ENCODE measurements at regions not wholly inside any gene's neighbourhood (a gene's known extent, or its start where the extent isn't known, plus 50 kb on each side); places are given as distances from the start of the nearest gene placed in this dataset.

- peaks cover 9% of the 10 kb centered on the region for H3K4me1 ChIP-seq (ENCODE audit: control insufficient read depth, insufficient read depth, low read length)
- H3K79me1 ChIP-seq (ENCODE audit: low read depth in 1 of 2, low read length in 2 of 2) = no peaks in the 10 kb centered on the region
- no peaks in the 10 kb centered on the region for H3K27me3 ChIP-seq (ENCODE audit: control insufficient read depth, insufficient read depth, low read length)
- intact Hi-C loops (cut with micrococcal nuclease) = loop anchor here (5.0 to 10.0 kb wide), 3 partner anchors 146 to 1234 kb away; no protein-coding TSS in a partner anchor
- no peak overlapping the region for H3K4me3 ChIP-seq (ENCODE audit: insufficient read depth, low read depth, low read length)
- H3K56ac ChIP-seq (ENCODE audit: extremely low read depth, insufficient read depth, low read length) = no peak overlapping the region; the same call in 1 of the 2 replicates
- H4K5ac ChIP-seq (ENCODE audit: low read depth, low read length) = peak overlapping the region; percentile 26; the same call in 1 of the 2 replicates
- H2AK5ac ChIP-seq (ENCODE audit: low read depth, low read length) = peak overlapping the region; percentile 56
- H2BK5ac ChIP-seq (ENCODE audit: low read depth, low read length, poor library complexity, severe bottlenecking) = peak overlapping the region; percentile 94
- H2AK9ac ChIP-seq (replicated peaks; ENCODE audit: low read depth, low read length, poor library complexity) = no peak overlapping the region
- no TSS peak for BruUV-seq (replicated peaks)
- DNase-seq (peak; percentile 16), ATAC-seq (ENCODE audit: low read depth) (no peak)
- peak overlapping the region; percentile 95 for H2BK120ac ChIP-seq (ENCODE audit: low read depth, low read length)
- H3K27ac ChIP-seq (ENCODE audit: insufficient read depth, low read length) = peak overlapping the region; percentile 19; the same call in 1 of the 2 replicates
- dilution Hi-C loops (cut with HindIII; ENCODE audit: low sequenced_read_pairs, unreplicated experiment) = no loop called here
- no peaks in the 10 kb centered on the region for H3K36me3 ChIP-seq (ENCODE audit: control insufficient read depth, insufficient read depth, low read length)
- peak overlapping the region; percentile 40 to 77 for H4K8ac ChIP-seq (ENCODE audit: low read depth in 2 of 2, low read length in 2 of 2)
- ChIA-PET POLR2A (ENCODE audit: unreplicated experiment) (no interaction called here), CTCF (no interaction called here)
- H4K91ac ChIP-seq (ENCODE audit: insufficient read depth, low read depth, low read length) = peak overlapping the region; percentile 84
- in situ Hi-C loops (cut with MboI; ENCODE audit: low sequenced_read_pairs) = no loop called here
- H3K4ac ChIP-seq (ENCODE audit: low read depth, low read length) = peak overlapping the region; percentile 85
- TF ChIP-seq CHD1 (IDR thresholded peaks at IDR 0.05; ENCODE audit: low read depth, low read length) (no peak), USF2 (IDR thresholded peaks at IDR 0.05; ENCODE audit: low read depth, low read length) (no peak), BHLHE40 (IDR thresholded peaks at IDR 0.05; ENCODE audit: low read depth, low read length) (no peak), CEBPB (IDR thresholded peaks at IDR 0.05; ENCODE audit: low read depth, low read length) (no peak), NFE2L2 (IDR thresholded peaks at IDR 0.05; ENCODE audit: low read depth, low read length) (peak; percentile 76)
- no peaks in the 10 kb centered on the region for H4K20me1 ChIP-seq (ENCODE audit: insufficient read depth, low read length)
- H3K14ac ChIP-seq (replicated peaks; ENCODE audit: low read depth, low read length) = peak overlapping the region; percentile 84
- no peak overlapping the region for H3K9ac ChIP-seq (ENCODE audit: low read depth, low read length)
- H3K9me3 ChIP-seq (ENCODE audit: control insufficient read depth, insufficient read depth, low read length) = no peaks in the 10 kb centered on the region; the same call in 1 of the 2 replicates
- no peaks in the 10 kb centered on the region for H3K9me1 ChIP-seq (ENCODE audit: insufficient read depth, low read length)
- H3K4me2 ChIP-seq (ENCODE audit: low read depth, low read length) = no peak overlapping the region
- H2AFZ ChIP-seq (replicated peaks; ENCODE audit: low read length, poor library complexity) = no peak overlapping the region
- H2BK20ac ChIP-seq (ENCODE audit: low read depth, low read length) = peak overlapping the region; percentile 98
- H3K23ac ChIP-seq (ENCODE audit: low read depth, low read length) = peak overlapping the region; percentile 41
- peak overlapping the region; percentile 79; the same call in 1 of the 2 replicates for H3K18ac ChIP-seq (ENCODE audit: low read depth, low read length)
- peak overlapping the region; percentile 81 for H2BK15ac ChIP-seq (ENCODE audit: low read depth, low read length)
These were observed 1194.7 kb downstream of the GALC start for GRCh38 chr14:86798330-86798729.

Data from IMR-90 (cell line).